DMS153 treated with DMSO at 0.1 percent for 48 hours (cell line): ENCODE measurements at regions not wholly inside any gene's neighbourhood (a gene's known extent, or its start where the extent isn't known, plus 50 kb on each side); places are given as distances from the start of the nearest gene placed in this dataset.
"Not testable (repeated sequence)": the region's sequence is repeated elsewhere in the genome, so short reads cannot be mapped to it uniquely, and the experiment has no call there.

Source experiments
- DNase-seq: peaks from one replicate; lab custom pipeline; 2025; ENCODE audit not compliant: unreplicated experiment; lab: John Stamatoyannopoulos, UW

GRCh38 chr21:13827201-13827600 lies 217.6 kb downstream of the POTED start:
- DNase-seq, result no peak

GRCh38 chr21:13826511-13826910 lies 216.9 kb downstream of the POTED start:
- DNase-seq, result not testable (repeated sequence)

GRCh38 chr21:13825218-13825778 lies 215.7 kb downstream of the POTED start:
- DNase-seq, result not testable (repeated sequence)

GRCh38 chr21:13820286-13820685 lies 210.7 kb downstream of the POTED start:
- DNase-seq, result not testable (repeated sequence)

GRCh38 chr21:13812191-13812590 lies 202.6 kb downstream of the POTED start:
- not testable (repeated sequence) for DNase-seq

- not testable (repeated sequence) for DNase-seq
Observed at GRCh38 chr21:13810559-13810958, 201.0 kb downstream of the POTED start.

GRCh38 chr21:13806444-13806843 lies 196.9 kb downstream of the POTED start:
- not testable (repeated sequence) for DNase-seq

GRCh38 chr21:13802757-13803156 lies 193.2 kb downstream of the POTED start:
- DNase-seq, result not testable (repeated sequence)
